Erythroblast (primary cell): ENCODE measurements at regions not wholly inside any gene's neighbourhood (a gene's known extent, or its start where the extent isn't known, plus 50 kb on each side); places are given as distances from the start of the nearest gene placed in this dataset.

Experiments used
- GATA1 ChIP-seq: IDR thresholded peaks from 2 replicates; pipeline ENCODE4 v1.6.1; 2011; ENCODE audit warnings: low read depth, mild to moderate bottlenecking, control low read depth, low read length, moderate library complexity
- POLR2A ChIP-seq: IDR thresholded peaks from 2 replicates; pipeline ENCODE4 v1.6.1; 2011; ENCODE audit warnings: mild to moderate bottlenecking, low read length

DNA sequence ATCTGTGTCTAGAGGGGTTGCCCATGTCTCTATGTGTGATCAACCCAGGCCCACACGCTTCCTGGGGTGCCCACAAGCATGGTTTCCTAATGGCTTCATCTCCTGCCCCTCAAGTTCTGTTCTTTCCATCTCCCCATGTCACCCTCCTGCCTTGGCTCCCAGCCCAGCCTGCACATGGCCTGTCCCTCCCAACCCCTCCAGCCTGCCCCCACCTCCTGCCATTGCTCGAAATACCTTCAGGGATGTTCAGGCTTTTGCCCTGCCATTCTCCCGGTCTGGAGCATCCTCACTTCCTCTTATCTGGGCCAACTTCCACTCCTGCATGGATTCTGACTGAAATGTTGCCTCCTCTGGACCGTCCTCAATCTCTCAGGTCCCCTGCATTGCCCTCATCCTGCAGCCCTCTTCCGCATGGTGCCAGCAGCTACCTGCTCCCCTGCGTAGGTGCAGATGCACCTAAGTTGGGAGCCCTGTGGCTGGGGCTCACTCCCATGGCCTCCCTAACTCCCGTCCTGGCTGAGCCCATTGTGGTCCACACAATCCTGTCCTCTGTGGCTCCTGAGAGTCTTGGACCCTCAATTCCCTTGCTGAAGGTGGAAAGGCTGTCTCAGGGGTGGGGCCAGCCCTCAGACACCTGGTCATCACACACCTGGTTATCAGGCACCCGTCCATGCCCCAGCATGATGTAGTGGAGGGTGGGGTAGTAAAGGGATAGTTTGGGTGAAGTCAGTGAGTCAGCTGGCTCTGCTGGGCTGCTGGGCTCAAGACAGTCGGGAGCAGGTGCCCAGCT, 152.1 kb downstream of the URI1 start:
- TF ChIP-seq POLR2A (no peak), GATA1 (no peak)
